ENCODE measurements at regions not wholly inside any gene's neighbourhood (a gene's known extent, or its start where the extent isn't known, plus 50 kb on each side); places are given as distances from the start of the nearest gene placed in this dataset.

DNA sequence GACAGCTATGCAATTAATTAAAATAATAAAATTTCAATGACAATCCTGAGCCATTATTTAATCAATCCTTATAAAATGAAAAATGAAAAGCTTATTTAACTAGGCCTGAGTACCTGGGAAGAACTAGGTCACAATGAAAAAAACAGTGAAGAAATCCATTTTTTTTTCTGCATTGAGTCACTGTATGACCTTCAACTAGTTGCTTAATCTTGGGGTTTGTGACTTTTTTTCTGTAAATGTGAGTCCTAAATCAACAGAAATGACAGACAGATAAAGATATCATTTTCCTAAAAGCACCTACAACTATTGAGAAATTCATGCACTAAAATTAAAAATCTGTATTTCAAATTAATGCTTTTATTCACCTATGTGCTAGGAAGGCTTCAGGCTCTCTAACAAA lies 96.8 kb downstream of the TMEM26 start:
- DNase-seq, result no peak

DNA sequence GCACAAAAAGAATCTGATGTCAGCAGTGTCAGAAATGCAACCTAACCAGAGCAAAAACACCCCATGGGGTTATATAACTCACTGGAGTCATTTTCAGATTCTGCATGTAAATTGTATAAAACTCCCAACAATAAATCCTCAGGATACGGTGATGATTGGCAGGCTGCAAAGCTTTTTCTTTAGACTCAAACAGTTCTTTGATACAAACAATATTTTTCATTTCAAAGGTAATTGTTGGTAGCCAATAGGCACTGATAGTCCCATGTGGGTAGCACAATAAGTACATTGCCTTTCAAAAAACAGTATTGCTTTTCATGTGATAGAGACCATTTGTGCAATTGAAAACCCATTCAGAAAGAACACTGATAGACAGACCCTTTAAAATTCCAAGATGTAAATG lies 98.0 kb downstream of the TMEM26 start:
- no peak for DNase-seq

DNA sequence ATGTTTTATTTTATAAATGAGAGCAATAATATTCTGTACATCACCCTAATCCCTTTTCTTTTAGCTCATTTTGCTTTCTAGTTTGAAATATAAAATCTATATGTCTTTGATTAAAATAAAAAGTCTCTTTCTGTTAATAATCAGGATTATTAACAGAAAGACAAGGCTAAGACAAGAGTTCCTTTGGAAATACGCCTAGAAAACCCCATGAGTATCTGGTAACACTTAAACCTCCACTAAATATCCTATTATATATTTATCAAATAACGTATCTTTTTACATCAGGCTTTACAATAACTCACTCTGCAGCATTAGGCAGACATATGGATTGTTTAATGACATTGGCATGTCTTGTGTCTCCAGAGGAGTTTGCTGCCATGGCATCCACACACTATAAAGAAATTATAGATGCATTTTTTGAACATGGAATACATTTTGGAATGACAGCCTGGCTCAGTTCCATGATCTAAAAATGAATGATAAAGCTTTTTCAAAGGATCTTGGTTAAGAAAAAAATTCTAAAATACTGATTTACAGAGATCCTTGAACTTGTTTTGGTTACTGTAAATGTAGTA lies 98.7 kb downstream of the TMEM26 start:
- DNase-seq, result no peak

DNA sequence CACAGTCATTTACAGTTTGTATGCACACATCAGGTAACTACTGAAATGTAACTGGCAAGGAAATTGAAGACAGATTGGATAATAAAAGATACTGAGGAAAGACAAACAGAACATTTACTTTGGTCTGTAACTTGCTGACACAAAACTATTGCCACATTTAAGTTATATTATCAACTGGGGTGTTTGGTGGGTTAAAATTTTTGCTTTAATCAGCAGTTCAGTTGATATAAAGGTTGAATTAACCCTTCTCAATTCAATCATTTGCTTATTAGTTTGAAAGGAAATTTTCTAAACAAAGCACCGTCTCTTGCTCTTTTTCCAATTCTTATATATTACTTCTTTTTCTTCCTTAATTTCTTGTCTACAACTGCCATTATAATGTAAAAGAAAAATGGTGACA lies 102.4 kb downstream of the TMEM26 start:
- no peak for DNase-seq

DNA sequence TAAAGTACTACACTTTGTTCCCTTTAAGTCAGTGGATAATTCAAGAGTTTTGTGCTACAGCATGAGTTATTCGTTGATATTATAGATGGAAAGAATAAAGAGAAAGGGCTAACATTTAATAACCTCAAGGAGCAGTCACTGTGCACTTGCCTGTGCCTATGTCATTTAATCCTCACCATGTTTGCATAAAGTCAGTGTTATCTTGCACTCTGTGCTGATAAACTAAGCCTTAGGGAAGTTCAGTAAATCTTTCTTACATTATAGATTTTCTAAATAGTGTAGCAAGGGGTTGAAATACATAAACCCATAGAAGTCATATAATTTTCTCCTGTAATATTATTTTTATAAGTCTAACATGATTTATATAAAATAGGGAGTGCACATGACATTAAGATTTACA lies 103.1 kb downstream of the TMEM26 start:
- DNase-seq, result no peak

DNA sequence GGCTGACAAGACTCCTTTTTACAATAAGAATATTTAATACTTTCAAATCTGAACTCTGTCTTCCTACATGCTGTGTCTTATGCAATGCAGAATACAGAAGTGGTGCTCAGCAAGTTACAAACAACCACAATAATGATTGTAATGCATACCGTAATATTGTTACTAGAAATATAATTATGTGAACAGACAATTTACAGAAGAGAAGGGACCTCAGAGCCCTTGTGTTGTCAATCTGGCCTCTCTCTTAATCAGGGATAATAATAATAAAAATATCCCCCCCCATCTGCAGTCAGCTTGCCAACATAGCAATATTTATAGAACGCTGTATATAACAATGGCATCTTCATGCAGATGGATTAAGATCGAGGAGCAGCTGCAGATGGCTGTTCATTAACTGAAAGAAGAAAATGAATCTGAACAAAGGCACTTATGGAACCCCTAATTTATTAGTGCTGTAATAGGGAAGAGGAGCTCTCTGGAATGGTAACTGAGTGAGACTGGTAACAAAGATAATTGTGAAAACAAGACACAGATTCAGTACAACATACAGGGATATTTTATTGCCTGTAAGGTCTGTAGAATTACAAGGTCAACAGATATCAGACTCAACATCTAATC lies 106.3 kb downstream of the TMEM26 start:
- no peak for DNase-seq

DNA sequence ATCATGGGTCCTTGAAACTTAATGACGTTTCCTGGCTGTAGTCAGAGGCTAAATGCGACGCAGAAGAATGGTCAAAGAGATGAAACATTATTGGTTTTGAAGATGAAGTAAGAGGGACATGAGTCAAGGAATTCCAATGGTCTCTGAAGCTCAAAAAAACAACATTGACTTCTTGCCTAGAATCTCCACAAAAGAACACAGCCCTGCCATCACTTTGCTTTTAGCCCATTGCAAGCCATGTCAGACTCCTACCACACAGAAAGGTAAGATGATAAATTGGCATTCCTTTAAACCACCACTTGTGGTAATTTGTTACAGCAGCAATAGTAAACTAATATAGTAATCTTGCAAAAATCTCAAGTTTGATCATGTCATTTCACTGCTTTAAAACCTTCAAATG lies 109.4 kb downstream of the TMEM26 start:
- no peak for DNase-seq

DNA sequence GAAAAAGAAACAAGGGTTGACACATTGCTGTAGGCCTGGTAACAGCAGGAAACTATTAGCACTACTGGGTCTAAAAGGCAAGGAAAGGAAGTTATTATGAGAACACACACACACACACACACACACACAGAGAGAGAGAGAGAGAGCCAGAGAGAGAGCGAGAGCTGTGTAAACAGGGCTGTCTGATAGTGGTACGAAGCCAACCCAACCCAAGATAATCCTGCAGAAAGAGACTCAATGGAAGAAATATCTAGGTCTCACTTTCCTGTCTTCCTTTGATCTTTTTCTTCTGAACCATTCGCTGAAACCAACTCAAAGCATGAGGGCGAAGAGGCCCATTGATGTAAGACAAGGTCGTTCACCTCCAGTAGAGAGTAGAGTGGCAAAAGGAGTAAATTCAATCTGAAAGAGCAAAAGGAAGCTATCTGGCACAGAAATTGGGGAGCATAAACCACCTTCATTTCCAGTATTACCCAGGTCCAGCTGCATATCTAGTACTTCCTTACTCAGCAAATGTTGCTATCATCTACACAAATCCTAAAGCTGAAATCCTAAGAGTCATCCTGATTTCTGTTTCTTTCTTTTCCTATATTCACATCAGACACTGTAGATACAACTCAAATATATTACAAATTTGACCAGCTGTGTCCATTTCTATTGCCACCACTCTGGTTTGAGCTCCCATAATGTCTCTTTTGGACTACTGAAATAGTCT lies 110.2 kb downstream of the TMEM26 start:
- DNase-seq, result no peak

DNA sequence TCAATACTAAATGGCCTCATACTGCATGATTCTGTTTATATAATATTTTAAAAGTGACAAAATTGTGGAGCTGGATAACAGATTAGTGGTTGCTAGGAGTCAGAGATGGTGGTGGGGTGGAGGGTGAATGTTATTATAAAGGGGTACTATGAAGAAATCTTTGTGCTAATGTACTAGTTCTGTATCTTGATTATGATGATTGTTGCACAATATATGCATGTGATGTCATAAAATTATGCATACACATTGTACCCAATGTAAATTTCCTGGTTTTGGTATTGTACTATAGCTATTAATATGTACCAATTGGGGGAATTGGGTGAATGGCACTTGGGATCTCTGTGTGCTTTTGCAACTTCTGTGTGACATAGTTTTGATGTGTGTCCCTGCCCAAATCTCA lies 112.2 kb downstream of the TMEM26 start:
- no peak for DNase-seq

DNA sequence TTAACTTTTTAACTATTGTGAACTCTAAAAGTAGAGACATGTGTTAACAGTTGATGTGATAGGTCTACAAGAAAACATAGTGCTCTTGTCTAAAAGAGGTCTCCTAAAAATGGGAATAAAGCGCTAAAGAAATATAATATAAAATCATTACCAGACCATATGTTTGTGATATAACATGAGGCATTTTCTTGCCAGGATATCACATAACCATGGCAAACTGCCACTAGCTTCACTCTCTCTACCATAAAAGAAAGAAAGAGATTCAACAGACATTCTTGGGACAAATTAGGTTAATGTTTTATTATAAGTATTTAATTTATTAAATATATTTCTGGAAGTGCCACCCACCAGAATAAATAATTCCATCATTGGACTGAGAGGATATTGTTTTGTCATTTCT lies 115.0 kb downstream of the TMEM26 start:
- no peak for DNase-seq

DNA sequence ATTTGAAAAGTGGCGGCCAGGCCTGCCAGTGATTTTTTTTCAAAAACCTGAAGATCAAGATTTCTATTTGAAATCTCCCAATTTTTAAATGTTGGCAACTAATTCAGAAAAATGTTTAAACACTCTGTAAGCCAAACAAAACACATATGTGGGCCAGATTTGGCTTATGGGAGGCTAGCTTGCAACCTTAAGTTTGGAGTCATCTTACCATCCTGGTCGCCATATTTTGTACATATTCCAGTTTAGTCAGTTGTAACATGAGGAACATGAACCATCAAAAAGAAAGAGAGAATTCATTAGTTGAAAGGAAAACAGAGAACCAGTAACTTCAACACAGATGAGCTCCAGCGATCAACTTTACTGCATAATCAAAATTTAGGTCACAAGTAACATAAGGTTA lies 115.4 kb downstream of the TMEM26 start:
- no peak for DNase-seq

DNA sequence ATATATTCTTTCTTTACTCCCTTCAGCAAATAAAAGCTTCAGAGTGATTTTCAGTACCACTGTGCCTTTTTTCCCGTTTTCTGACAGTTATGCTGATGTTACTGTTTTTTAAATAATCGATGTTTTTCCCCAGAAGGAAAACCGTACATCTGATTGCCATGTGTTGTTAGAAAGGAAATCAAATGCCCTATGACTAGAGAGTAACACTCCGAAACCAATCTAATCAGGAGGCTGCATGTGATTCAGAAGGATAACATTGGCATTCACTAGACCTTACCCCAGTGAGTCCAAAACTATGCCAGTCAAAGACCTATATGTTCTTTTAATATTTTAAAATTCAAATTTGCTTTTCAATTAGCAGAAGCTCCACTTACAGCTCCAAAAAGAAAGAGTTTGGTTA lies 116.3 kb downstream of the TMEM26 start:
- DNase-seq, result no peak

DNA sequence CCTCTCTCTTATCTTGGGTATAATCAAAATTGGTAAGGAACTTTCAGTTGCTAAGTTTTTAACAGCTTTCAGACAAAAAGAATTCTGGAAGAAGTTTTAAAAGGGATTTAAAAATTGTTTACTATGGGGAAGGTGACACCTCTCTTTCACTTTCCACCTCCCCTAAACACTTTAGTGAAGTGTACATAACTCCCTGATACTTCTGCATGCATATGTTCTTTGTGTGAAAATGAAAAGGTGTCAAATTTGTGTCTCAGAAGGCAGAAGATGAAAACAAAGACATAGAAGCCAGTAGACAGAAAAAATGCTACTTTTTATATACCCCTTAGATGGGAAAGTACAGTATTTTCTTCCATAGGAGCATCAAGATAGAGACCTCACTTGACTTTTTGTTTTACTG lies 117.8 kb downstream of the TMEM26 start:
- no peak for DNase-seq

DNA sequence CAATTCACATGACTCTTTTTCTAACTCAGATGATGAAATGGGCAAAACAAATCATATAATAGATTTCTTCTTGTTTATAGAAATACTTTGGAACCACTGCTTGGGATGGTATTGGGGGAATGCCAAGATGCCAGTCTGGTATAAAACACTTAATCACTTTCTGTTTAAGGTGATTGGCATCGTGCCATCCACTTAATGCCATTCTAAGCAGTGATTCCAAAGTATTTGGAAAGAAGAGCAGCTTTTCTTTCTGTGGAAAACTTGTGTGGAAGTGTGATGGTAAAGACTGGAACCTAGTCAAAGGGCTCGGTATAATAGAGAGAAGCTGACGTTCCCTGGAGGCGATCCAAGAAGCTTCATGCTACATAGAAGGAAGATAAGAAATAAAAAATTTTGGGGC lies 120.6 kb downstream of the TMEM26 start:
- no peak for DNase-seq

DNA sequence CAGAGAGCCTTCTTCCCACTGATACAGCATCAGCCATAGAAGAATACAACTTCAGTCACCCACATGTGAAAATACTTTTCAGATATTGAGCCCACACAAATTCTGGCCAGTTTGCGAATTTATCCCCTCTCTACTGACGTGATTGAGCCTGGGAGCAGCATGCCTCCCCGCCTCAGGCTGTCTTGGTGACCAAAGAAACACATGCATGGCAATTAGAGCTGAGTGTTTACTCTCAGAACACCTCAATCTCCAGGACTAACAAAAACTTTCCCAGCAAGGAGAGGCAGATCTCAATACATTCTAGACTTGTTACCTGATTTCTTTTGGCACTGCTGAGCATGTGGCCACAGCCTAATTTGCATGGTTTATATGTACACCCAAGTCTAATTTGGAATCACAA lies 122.5 kb downstream of the TMEM26 start:
- DNase-seq, result no peak

DNA sequence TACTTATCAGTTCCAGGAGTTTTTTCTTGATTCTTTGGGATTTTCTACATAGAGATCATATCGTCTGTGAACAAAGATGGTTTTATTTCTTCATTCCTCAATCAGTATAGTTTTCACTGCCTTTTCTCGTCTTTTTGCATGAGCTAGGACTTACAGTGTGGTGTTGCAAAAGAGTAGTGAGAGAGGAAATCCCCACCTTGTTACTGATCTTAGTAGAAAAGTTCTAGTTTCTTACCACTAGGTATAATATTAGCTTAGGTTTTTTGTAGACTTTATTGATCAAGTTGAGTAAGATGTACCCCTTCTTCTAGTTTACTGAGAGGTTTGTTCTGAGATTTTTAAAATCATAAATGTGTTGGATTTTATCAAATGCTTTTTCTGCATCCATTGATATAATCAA lies 123.3 kb downstream of the TMEM26 start:
- DNase-seq, result no peak

DNA sequence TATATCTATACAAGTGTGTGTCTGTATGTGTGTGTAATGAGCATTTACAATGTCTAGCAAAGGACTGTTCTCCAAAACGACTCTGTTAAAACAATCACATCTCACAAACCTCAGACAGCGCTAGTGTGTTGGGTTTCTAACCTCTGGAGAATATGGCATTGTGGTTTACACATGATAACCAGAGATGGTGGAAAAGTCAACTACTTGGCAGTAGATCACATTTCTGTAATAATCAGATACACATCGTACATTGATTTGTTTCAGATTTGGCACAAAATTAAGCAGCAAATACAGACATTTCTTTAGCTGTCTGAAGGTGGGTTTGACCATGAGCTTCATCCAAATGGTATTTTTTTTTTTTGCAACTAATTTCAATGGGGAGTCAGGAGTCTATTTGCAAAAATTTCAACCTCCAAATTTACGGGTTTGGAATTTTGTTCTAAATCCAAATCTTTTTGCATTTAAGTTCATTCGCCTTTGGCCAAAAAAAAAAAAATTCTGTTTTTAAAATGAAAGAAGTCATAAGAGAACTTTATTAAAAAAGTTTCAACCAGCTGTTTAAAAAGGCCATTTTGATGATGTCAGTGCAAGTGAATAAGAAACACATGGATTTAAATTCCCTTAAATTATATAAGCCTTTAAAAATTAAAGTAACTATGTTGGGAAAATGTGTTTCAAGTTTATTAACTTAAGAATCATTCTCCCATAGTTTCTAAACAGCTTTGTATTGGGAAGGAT lies 127.8 kb downstream of the TMEM26 start:
- no peak for DNase-seq

DNA sequence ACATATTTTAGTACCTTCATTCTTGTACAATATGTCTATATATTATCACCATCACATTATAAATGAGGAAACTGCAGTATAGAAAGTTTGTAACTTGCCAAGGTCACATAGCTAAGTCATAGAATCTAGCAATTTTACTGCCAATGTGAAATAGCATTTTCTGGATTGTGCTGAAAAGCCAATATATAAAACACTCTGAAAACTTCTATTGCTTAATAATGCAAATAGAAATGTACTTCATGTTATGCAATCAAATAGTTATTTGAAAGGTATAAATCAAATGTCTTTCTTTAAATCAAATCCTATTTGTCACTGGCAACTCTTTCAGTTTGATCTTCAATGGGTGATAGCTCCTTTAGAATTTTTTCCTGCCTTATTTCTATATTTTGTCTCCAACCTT lies 129.5 kb downstream of the TMEM26 start:
- DNase-seq, result no peak

DNA sequence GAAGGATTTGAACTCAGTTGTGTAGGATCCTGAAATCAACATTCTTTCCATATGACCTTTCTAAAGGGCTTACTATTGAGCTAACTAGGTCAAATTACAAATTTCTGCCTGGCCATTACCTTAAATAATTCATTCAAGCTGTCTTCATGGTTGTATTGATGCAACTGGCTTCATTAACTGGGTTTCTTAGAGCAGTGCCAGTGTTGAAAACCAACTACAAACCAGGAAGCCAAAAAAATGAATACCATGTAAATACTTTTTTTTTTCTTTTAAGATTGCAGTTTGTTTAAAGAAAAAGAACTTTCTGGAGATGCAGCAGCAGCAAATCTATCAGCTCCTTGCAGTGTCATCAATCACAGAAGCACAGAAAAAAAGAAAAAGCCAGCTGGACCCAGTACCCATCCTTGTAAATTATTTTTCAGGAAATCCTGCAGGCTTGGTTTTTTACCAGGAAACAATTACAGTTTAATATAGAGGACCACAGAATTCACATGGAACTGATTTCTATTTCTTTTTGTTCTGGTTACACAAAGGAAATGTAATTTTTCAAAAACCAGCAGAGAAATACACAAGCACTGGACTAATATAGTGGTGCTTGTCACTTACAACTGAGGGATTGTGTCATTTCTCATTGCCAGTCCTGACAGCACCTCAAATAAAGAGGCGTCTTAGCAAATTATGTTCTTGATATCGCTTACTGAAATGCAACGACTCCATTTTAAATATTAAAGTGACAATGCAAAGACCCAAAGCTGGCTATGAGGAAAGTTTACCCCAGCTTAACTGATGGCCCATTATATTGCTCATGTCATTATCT lies 131.9 kb downstream of the TMEM26 start:
- no peak for DNase-seq

DNA sequence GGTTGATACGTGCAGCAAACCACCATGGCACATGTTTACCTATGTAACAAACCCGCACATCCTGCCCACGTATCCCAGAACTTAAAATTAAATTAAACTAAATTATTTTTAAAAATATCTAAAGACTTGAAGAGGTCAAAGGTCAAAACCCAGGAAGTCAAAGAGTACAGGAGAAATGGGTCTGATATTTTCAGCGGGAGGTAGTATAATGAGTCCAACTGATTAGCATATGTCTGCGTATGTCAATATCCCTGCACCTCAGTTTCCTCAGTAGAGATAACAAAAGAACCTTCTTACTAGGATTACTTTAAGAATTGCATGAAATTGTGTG lies 133.0 kb downstream of the TMEM26 start:
- no peak for DNase-seq

DNA sequence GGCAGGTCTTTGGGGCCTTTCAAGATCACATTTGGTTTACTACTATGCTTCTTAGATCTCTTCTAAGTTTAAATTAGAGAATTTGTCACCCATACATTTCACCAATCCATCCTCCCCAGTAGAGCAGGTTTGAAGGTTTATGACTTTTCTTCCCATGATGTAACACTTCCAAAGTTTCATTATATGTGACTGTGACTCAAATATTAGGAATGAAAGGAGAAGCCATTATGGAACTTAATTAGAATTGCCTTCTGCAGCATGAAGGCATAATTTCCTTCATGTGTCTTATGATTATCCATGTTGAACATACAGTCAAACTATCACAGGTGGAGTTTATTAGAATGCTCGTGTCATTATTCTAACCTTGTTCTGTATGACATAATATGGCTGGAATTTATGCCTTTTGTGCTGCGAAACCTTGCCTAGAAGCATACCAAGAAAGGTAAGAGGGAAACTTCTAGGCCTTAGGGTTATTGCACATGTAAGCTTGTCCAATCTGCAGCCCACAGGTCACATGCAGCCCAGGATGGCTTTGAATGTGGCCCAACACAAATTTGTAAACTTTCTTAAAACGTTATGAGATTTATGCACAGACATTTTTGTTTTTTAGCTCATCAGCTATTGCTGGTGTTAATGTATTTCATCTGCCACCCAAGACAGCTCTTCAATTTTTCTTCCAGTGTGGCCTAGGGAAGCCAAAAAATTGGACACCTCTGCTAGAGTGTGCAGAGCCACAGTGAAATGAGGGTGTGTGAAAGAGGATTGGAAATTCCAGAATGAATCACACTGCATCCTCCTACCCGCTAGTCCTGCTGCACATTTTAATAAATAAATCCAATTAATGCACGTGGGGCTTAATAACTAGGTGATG lies 133.6 kb downstream of the TMEM26 start:
- no peak for DNase-seq

DNA sequence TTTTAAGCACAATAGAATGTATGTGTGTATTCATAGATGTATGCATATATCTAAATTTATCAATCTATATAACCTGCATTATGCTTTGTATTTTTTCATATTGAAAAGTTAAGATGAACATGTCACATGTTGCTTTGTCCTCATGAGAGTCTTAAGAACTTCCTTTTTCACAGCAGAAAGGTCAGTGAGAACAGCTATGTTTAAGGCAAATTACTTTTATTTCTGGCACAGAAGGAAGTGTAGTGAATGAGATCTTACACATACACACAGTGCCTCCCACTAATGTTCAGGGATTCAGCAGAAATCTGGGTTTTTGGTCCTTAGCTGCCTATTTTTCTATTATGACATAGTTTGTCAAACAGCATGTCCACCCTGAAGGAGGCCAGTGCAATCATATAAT lies 134.8 kb downstream of the TMEM26 start:
- DNase-seq, result no peak

All from amniotic stem cell (primary cell).